ENCODE measurements at regions not wholly inside any gene's neighbourhood (a gene's known extent, or its start where the extent isn't known, plus 50 kb on each side); places are given as distances from the start of the nearest gene placed in this dataset.

DNA sequence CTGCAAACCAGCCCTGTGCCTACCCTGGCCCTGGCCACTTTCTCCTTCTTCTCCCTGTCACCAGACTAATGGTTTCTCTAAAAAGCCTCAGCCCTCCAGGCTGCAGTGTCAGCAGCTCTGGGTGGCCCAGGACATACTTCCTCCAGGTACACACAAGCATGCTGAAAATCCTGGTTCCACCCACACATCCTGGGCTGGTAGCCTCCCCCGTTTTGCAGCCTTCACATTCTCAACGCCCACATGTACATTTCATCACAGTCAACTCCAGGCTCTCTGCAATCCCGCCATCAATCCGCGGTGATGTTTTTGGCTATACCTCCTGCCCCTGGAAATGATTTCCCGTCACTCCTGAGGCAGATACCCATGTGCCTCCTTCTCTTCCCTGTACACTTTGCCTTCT is 59.4 kb downstream of the MAGEF1 start:
- H3K4ac ChIP-seq (ENCODE audit: low read depth, low read length): no peak overlapping the region
- H3K4me1 ChIP-seq (ENCODE audit: control insufficient read depth, insufficient read depth, low read length): no peaks in the 10 kb centered on the region
- in situ Hi-C loops (cut with MboI; ENCODE audit: low sequenced_read_pairs): no loop called here
- no peak overlapping the region for H4K5ac ChIP-seq (ENCODE audit: low read depth, low read length)
- no peak overlapping the region for H2AFZ ChIP-seq (replicated peaks; ENCODE audit: low read length, poor library complexity)
- H4K8ac ChIP-seq (ENCODE audit: low read depth in 2 of 2, low read length in 2 of 2): no peak overlapping the region
- H3K4me3 ChIP-seq (ENCODE audit: insufficient read depth, low read depth, low read length): no peak overlapping the region
- peaks cover 3% of the 10 kb centered on the region; the same call in 1 of the 2 replicates for H3K9me1 ChIP-seq (ENCODE audit: insufficient read depth, low read length)
- H3K27me3 ChIP-seq (ENCODE audit: control insufficient read depth, insufficient read depth, low read length): peaks cover 35% of the 10 kb centered on the region
- H2BK15ac ChIP-seq (ENCODE audit: low read depth, low read length): no peak overlapping the region
- TF ChIP-seq MAZ (IDR thresholded peaks at IDR 0.05; ENCODE audit: borderline replicate concordance, low read depth, low read length) (no peak), ELK1 (IDR thresholded peaks at IDR 0.05; ENCODE audit: borderline replicate concordance, low read depth, low read length) (no peak), BHLHE40 (IDR thresholded peaks at IDR 0.05; ENCODE audit: low read depth, low read length) (no peak), RCOR1 (IDR thresholded peaks at IDR 0.05; ENCODE audit: insufficient replicate concordance, low read length) (no peak), CHD1 (IDR thresholded peaks at IDR 0.05; ENCODE audit: low read depth, low read length) (no peak), FOS (IDR thresholded peaks at IDR 0.05; ENCODE audit: low read depth, low read length) (no peak), MAFK (IDR thresholded peaks at IDR 0.05; ENCODE audit: low read depth, low read length) (no peak), USF2 (IDR thresholded peaks at IDR 0.05; ENCODE audit: low read depth, low read length) (no peak), POLR2A (IDR thresholded peaks at IDR 0.05; ENCODE audit: low read depth, low read length) (no peak), RFX5 (IDR thresholded peaks at IDR 0.05; ENCODE audit: low read depth, low read length) (no peak), MXI1 (IDR thresholded peaks at IDR 0.05; ENCODE audit: borderline replicate concordance, low read depth, low read length) (no peak), CEBPB (IDR thresholded peaks at IDR 0.05; ENCODE audit: low read depth, low read length) (no peak)
- H3K9ac ChIP-seq (ENCODE audit: low read depth, low read length): no peak overlapping the region
- H3K14ac ChIP-seq (replicated peaks; ENCODE audit: low read depth, low read length): no peak overlapping the region
- no peaks in the 10 kb centered on the region for H3K36me3 ChIP-seq (ENCODE audit: control insufficient read depth, insufficient read depth, low read length)
- no peak overlapping the region for H3K27ac ChIP-seq (ENCODE audit: insufficient read depth, low read length)
- intact Hi-C loops (cut with micrococcal nuclease): no loop called here
- no peaks in the 10 kb centered on the region for H3K79me1 ChIP-seq (ENCODE audit: low read depth in 1 of 2, low read length in 2 of 2)
- DNase-seq (no peak), ATAC-seq (ENCODE audit: low read depth) (no peak)
- ChIA-PET CTCF (no interaction called here), POLR2A (ENCODE audit: unreplicated experiment) (no interaction called here)
- BruUV-seq (replicated peaks): no TSS peak
- H4K20me1 ChIP-seq (ENCODE audit: insufficient read depth, low read length): no peaks in the 10 kb centered on the region
- H3K18ac ChIP-seq (ENCODE audit: low read depth, low read length): no peak overlapping the region
- no peak overlapping the region for H3K4me2 ChIP-seq (ENCODE audit: low read depth, low read length)
- H2BK5ac ChIP-seq (ENCODE audit: low read depth, low read length, poor library complexity, severe bottlenecking): no peak overlapping the region
- H2AK9ac ChIP-seq (replicated peaks; ENCODE audit: low read depth, low read length, poor library complexity): no peak overlapping the region
- H2BK20ac ChIP-seq (ENCODE audit: low read depth, low read length): no peak overlapping the region
- no peak overlapping the region for H3K23ac ChIP-seq (ENCODE audit: low read depth, low read length)
- no peak overlapping the region for H4K91ac ChIP-seq (ENCODE audit: insufficient read depth, low read depth, low read length)
- no peak overlapping the region for H3K56ac ChIP-seq (ENCODE audit: extremely low read depth, insufficient read depth, low read length)
- dilution Hi-C loops (cut with HindIII; ENCODE audit: low sequenced_read_pairs, unreplicated experiment): no loop called here
- no peak overlapping the region for H2AK5ac ChIP-seq (ENCODE audit: low read depth, low read length)
- H2BK120ac ChIP-seq (ENCODE audit: low read depth, low read length): no peak overlapping the region
- 84% methylated on average over 5 of the region's 6 CpGs; no CpG with 5 or more reads in 1 of the 2 experiments for WGBS, 2 experiments (ENCODE audit: extremely low coverage in 2 of 2, insufficient read length in 1 of 2)
- peaks cover 3% of the 10 kb centered on the region; the same call in 1 of the 2 replicates for H3K9me3 ChIP-seq (ENCODE audit: control insufficient read depth, insufficient read depth, low read length)

All from IMR-90 (cell line).